ENCODE measurements at regions not wholly inside any gene's neighbourhood (a gene's known extent, or its start where the extent isn't known, plus 50 kb on each side); places are given as distances from the start of the nearest gene placed in this dataset.
A peak's percentile ranks its signal among the peaks of the same experiment; 100 is the strongest.

- DNase-seq = no peak
Measured at GRCh38 chr2:235170536-235171521, 219.0 kb downstream of the SH3BP4 start.

DNA sequence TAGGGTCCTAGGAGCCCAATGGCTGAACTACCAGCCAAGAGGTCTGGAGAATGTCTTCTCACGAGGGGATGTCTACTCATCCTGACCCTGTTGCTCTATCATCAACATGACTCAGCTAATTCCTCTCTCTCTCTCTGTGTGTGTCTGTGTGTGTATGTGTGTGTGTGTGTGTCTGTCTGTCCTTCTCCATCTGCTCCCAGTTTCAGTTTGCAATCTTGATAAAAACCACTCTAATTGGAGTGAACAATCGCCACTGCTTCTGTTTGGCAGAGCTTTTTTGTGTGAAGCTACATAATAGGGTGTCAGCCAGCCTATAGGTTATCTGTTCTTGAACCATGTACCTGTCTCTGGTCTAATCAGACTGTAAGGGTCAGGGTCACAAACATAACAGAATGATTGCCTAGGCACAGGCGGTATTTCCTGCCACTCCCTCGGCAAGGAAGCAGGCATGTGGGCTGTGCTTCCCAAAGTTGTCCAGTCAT lies 219.8 kb downstream of the SH3BP4 start:
- no peak for DNase-seq

DNA sequence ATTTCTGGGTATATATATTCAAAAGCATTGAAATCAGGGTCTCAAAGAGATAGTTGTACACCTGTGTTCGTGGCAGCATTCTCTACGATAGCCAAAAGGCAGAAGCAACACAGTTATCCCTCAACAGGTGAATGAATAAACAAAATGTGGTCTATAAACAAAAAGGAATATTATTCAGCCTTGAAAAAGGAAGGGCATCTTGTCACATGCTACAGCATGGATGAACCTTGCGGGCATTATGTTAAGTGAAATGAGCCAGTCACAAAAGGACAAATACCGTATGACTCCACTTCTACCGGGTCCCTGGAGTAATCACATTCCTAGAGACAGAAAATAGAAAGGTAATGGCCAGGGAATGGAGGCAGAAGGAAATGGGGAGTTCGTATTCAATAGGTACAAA lies 228.8 kb downstream of the SH3BP4 start:
- DNase-seq = no peak

GRCh38 chr2:235183786-235184185 lies 232.0 kb downstream of the SH3BP4 start:
- no peak for DNase-seq

GRCh38 chr2:235187806-235188205 lies 236.0 kb downstream of the SH3BP4 start:
- no peak for DNase-seq

- no peak for DNase-seq
Measured at GRCh38 chr2:235191486-235191885, 239.7 kb downstream of the SH3BP4 start.

DNA sequence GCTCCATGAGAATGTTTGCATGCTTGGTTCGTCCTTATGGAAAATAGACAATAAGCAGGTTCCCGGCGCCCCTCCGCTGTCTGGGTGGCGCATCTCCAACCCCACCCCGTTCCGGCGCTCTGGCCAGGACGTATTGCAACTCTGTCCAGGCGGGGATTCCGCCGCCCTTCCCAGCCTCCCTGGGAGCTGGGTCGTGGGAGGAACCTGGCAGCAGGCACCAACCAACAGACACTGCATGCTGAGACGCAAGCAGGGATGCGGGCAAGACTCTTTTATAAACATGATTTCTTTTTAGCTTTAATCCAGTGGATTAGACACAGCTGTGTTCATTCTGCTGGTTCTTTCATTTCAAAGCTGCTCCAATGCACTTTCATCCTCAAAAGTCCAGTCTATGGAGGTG lies 240.2 kb downstream of the SH3BP4 start:
- DNase-seq = no peak

- no peak for DNase-seq
Measured at GRCh38 chr2:235194351-235194750, 242.5 kb downstream of the SH3BP4 start.

GRCh38 chr2:235194836-235195235 lies 243.0 kb downstream of the SH3BP4 start:
- DNase-seq = no peak

DNA sequence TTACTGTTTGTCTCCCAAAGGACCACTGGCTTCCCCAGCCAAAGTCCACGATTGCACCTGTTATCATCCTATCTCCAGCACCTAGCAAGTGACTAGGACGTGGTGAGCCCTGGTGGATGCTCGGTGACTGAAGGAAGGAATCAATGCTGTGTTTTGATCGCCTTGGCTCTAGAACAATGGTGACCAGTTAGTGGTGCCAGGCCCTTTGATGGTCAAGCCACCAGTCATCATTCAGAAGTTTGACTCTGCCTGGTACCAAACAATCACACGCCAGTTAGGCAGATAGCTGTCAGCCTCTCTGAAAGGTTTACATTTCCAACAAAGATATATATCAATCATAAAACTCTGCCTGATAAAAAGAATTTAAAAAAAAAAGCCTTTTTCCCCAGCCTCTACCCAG lies 244.1 kb downstream of the SH3BP4 start:
- no peak for DNase-seq

DNA sequence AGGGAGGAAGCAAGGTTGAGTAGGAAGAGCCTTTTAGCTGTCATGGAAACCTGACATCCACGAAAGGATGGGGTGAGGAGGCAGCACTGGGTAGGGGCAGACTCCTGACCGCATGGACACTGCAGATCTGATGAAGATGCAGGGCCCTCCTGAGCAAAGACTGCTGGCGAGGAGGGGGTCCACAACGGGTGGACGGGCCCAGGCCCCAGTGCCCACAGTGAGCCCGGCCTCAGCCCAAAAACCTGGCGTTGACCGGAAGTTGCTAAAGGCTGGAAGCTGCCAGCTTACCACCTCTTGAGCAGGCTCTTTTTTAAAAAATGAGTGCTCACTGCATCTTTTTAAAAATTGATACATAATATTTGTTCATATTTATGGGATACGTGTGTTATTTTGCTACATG lies 247.3 kb downstream of the SH3BP4 start:
- DNase-seq = no peak

DNA sequence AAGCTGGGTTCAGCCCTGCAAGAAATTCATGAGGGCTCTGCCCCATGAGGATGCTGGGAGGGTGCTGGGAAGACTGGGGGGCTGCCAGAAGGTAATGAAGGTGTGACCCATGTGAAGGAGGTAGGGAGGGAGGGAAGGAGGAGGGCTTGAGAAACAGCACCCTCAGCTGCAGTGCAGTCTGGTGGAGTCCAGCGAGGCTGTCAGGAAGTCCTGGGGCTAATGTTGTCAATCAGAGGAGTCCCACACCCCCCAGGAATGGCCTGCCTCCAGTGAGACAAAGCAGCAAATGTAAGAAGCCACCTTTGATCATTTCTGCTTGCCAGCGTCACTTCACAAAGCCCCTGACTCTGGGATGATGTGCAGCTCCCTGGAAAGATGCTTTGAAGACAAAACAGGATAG lies 248.4 kb downstream of the SH3BP4 start:
- no peak for DNase-seq

DNA sequence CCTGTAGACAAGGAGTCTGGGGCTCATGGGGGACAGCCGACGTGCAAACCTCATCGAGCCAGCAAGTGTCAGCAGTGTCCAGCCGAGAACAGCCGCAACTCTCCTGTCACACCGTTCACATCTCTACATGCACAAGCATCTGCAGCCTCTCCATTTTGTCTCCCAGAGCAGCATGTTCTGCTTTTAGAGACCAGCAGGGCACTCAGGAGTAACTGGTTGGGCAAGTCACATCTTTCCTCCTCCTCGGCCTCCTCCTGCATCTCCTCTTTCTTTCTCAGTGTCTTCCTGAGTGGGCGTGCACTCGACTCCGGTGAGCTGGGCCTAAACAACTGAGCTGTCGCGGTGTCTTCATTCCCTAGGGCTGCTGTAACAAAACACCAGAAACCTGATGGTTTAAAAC lies 249.9 kb downstream of the SH3BP4 start:
- DNase-seq = no peak

GRCh38 chr2:235204948-235205347 lies 253.1 kb downstream of the SH3BP4 start:
- no peak for DNase-seq

- no peak for DNase-seq
Measured at GRCh38 chr2:235206399-235206798, 254.6 kb downstream of the SH3BP4 start.

GRCh38 chr2:235206980-235207579 lies 255.3 kb downstream of the SH3BP4 start:
- DNase-seq = no peak

- DNase-seq = no peak
Measured at GRCh38 chr2:235211056-235211455, 259.2 kb downstream of the SH3BP4 start.

- no peak for DNase-seq
Measured at GRCh38 chr2:235212501-235213158, 260.8 kb downstream of the SH3BP4 start.

GRCh38 chr2:235215248-235215647 lies 263.4 kb downstream of the SH3BP4 start:
- DNase-seq = no peak

DNA sequence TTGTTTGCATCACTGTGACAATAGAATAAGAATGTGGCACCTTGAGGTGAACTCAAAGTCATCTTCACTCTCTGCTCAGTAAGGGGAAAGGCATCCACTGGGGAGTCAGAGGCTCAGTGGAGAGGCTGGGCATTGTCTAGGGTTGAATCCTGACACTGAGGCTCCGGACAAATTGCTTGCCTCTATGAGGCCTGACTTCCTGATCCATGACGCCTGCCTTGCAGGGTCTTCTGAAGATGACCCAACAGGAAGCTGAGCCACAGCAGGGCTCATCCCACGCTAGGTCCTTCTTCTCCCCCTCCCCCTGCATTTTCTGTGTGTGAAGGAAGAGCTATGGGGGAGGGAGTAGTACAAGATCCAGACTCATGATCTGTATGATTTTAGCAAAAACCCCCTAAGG lies 265.1 kb downstream of the SH3BP4 start:
- DNase-seq = peak; percentile 9 to 31 (median 29)

DNA sequence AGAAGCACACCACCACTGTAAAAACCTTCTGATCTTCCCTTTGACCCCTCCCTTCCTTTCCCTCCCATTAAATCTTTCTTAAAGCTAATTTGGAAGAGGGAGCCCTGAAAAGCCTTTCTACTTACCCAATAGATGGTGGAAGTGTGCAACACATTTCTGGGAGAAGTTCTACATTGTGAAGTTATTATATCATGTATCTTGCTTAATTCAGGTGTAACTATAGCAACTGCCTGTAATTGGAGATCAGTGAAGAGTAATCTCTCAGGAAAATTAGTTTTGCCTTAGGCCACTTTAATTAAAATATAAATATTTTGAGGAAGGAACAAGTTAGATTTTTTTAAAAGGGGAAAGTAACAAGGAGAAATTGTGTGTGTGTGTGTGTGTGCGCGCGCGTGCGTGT lies 266.0 kb downstream of the SH3BP4 start:
- DNase-seq = no peak

GRCh38 chr2:235218486-235218907 lies 266.7 kb downstream of the SH3BP4 start:
- DNase-seq = peak in 2 of 3 donors; percentile 7 to 28

DNA sequence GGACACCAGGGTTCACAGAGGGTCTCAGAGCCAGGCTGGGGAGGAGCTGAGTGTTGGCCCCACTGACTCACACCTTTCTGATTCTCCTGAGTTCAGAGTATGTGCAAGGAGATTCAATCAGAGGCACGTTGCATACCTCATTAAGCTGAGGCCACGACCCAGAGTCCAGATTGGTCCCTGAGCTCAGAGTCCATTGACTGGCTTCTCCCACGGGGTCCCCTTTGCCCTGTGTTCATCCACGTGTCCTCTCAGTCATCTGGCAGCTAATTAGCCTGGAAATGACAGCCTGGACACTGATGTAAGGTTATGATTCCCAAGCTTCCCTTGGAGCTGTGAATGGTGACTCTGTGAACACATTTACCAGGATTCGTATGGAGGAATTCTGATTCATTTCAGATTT lies 267.2 kb downstream of the SH3BP4 start:
- no peak for DNase-seq

GRCh38 chr2:235220331-235220730 lies 268.5 kb downstream of the SH3BP4 start:
- DNase-seq = no peak
